ENCODE measurements at regions not wholly inside any gene's neighbourhood (a gene's known extent, or its start where the extent isn't known, plus 50 kb on each side); places are given as distances from the start of the nearest gene placed in this dataset.

DNA sequence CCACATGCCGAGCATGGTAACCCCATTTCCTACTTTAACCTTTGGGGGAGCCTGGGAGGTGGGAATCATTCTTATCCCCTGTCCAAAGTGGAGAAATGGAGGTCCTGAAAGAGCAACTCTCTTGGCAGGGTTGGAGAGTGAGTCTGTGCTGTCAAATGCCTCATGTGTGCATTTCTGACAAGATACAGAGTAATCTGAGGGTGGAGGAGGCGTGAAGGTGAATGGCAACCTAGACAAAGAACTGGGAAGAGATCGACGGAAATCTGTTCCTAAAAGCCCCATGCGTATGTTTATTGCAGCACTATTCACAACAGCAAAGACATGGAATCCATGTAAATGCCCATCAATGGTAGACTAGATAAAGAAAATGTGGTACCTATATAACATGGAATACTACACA is 63.8 kb upstream of the USP29 start:
- H3K27me3 ChIP-seq = no peaks in the 10 kb centered on the region
- TF ChIP-seq, protein P1, sequence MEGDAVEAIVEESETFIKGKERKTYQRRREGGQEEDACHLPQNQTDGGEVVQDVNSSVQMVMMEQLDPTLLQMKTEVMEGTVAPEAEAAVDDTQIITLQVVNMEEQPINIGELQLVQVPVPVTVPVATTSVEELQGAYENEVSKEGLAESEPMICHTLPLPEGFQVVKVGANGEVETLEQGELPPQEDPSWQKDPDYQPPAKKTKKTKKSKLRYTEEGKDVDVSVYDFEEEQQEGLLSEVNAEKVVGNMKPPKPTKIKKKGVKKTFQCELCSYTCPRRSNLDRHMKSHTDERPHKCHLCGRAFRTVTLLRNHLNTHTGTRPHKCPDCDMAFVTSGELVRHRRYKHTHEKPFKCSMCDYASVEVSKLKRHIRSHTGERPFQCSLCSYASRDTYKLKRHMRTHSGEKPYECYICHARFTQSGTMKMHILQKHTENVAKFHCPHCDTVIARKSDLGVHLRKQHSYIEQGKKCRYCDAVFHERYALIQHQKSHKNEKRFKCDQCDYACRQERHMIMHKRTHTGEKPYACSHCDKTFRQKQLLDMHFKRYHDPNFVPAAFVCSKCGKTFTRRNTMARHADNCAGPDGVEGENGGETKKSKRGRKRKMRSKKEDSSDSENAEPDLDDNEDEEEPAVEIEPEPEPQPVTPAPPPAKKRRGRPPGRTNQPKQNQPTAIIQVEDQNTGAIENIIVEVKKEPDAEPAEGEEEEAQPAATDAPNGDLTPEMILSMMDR (IDR thresholded peaks at IDR 0.05) = no peak
- no peaks in the 10 kb centered on the region for H3K36me3 ChIP-seq
- FAIRE-seq (no peak), ATAC-seq (no peak), DNase-seq (no peak)
- H3K4me1 ChIP-seq = no peaks in the 10 kb centered on the region
- intact Hi-C loops (cut with DNase I) = no loop called here
- 79 to 92% methylated on average over 5 of the region's 5 CpGs for WGBS, 2 donors
- no peak overlapping the region for H3K27ac ChIP-seq
- no peak overlapping the region for H3K4me3 ChIP-seq
- H3K9me3 ChIP-seq = no peaks in the 10 kb centered on the region

DNA sequence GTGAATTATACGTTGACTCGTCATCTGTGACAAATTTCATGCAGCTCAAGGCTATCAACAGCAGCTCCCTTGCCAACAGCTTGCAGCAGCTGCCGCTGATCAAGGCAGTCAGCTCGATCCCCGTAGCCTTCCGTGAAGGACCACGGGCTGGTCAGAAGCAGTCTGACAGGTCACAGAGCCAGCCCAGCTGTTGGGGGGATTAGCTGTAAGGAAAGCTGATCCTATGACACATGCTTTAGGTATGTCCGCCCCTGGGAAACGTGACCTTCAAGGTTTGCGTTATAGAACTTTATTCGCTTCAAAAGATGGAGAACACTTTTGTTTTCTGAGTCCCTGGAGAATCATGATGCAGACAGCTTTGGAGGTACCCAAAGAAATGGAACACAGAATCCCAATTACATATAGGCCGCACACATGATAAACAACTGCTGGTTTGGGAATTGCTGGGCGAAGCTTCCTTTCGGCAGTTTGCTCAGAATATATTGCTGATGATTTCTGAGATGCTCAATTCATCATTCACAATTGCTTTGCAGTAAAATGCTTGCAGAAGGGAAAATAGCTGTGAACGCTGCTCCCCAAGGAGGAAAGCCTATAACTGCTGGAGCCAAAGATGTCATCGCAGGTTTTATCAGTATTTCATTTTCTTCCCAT is 62.6 kb upstream of the USP29 start:
- ATAC-seq = no peak
- intact Hi-C loops (cut with DNase I) = no loop called here
- 26 to 33% methylated on average over 16 of the region's 16 CpGs for WGBS, 2 donors
- H3K36me3 ChIP-seq = no peaks in the 10 kb centered on the region
- DNase-seq = no peak
- no peak for FAIRE-seq
- no peaks in the 10 kb centered on the region for H3K4me1 ChIP-seq
- TF ChIP-seq, protein P1 (IDR thresholded peaks at IDR 0.05) = no peak
- H3K27me3 ChIP-seq = no peaks in the 10 kb centered on the region
- H3K4me3 ChIP-seq = no peak overlapping the region
- H3K27ac ChIP-seq = no peak overlapping the region
- H3K9me3 ChIP-seq = no peaks in the 10 kb centered on the region

DNA sequence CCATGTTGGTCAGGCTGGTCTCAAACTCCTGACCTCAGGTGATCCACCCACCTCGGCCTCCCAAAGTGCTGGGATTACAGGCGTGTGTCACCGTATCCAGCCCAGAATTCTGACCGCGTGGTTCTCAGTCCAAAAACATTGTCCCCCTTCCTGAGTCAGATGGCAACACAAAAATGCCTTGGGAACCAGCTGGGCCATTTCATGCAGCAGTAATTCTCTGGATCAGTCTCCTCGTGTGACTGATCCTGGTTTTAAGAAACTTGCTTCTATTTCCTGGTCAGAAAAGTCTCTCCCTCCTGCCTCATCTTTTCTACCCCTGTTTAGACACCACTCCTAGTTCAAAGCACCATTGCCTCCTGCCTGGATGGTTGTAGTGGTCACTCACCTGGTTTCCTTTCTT is 60.9 kb upstream of the USP29 start:
- Histone ChIP-seq H3K27me3 (no peaks in the 10 kb centered on the region), H3K9me3 (no peaks in the 10 kb centered on the region), H3K4me1 (no peaks in the 10 kb centered on the region), H3K36me3 (no peaks in the 10 kb centered on the region), H3K4me3 (no peak overlapping the region), H3K27ac (no peak overlapping the region)
- intact Hi-C loops (cut with DNase I) = no loop called here
- ATAC-seq (no peak), FAIRE-seq (no peak), DNase-seq (no peak)
- WGBS, 2 donors = 61 to 68% methylated on average over 6 of the region's 6 CpGs
- TF ChIP-seq, protein P1 (IDR thresholded peaks at IDR 0.05) = no peak

DNA sequence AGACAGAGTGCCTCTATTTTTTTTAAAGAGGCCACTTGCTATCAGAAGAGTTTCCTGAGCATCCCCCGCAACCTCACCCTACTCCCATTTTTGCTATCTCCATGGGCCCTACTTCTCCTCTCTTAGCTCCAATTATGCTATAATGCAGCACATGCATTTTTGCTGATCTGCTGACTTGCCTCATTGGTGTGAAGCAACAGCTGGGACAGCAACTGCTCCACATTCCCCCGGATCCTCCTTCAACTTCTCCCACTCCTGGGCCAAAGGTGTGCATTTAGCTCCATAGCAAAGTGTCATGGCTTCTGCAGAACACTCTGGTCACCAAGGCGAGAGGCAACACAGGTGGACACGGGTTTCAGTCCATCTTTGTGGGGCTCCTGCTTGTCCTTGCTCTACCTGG is 56.7 kb upstream of the USP29 start:
- H3K36me3 ChIP-seq = no peaks in the 10 kb centered on the region
- TF ChIP-seq, protein P1 (IDR thresholded peaks at IDR 0.05) = no peak
- no peak overlapping the region for H3K27ac ChIP-seq
- H3K4me1 ChIP-seq = no peaks in the 10 kb centered on the region
- 63 to 83% methylated on average over 4 of the region's 4 CpGs for WGBS, 2 donors
- H3K27me3 ChIP-seq = no peaks in the 10 kb centered on the region
- DNase-seq = no peak
- FAIRE-seq = no peak
- H3K4me3 ChIP-seq = no peak overlapping the region
- H3K9me3 ChIP-seq = no peaks in the 10 kb centered on the region
- no peak for ATAC-seq
- intact Hi-C loops (cut with DNase I) = no loop called here

DNA sequence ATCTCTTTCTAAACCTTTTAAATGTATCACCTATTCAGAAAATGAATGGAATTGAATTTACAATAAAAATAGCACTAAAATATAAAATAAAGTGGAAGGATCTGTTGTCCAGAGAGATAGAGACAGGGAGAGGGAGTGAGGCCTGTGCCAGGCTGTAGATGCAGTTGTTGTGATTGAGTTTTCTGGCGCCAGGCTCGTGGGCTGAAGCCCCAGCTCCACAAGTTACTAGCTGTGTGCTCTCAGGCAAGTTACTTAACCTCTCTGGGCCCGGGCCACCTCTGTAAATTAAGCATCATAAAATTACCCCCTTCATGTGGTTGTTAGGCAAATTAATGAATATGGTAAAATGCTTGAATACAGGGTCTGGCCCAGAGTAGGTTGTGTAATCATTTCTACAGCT is 52.3 kb upstream of the USP29 start:
- FAIRE-seq (no peak), ATAC-seq (no peak), DNase-seq (no peak)
- Histone ChIP-seq H3K36me3 (no peaks in the 10 kb centered on the region), H3K9me3 (no peaks in the 10 kb centered on the region), H3K4me1 (no peaks in the 10 kb centered on the region), H3K27ac (no peak overlapping the region), H3K27me3 (no peaks in the 10 kb centered on the region), H3K4me3 (no peak overlapping the region)
- intact Hi-C loops (cut with DNase I) = no loop called here
- TF ChIP-seq, protein P1 (IDR thresholded peaks at IDR 0.05) = no peak
- 70 to 76% methylated on average over 3 of the region's 3 CpGs for WGBS, 2 donors

All from pancreas (tissue), 10 donors.